HG03460 (cell line): ENCODE measurements at regions not wholly inside any gene's neighbourhood (a gene's known extent, or its start where the extent isn't known, plus 50 kb on each side); places are given as distances from the start of the nearest gene placed in this dataset.

Experiments used
- ATAC-seq: cut with Tn5 transposase; IDR thresholded peaks from one replicate; pipeline ENCODE4 v1.9.1; 2021; ENCODE audit not compliant: unreplicated experiment

- no peak for ATAC-seq
These were observed 224.3 kb upstream of the MAP3K1 start for GRCh38 chr5:56591081-56591480.

GRCh38 chr5:56589481-56589860 lies 225.9 kb upstream of the MAP3K1 start:
- ATAC-seq: no peak

GRCh38 chr5:56588636-56589480 lies 226.5 kb upstream of the MAP3K1 start:
- ATAC-seq: peak; percentile 99

GRCh38 chr5:56588131-56588487 lies 227.2 kb upstream of the MAP3K1 start:
- no peak for ATAC-seq

- no peak for ATAC-seq
These were observed 227.8 kb upstream of the MAP3K1 start for GRCh38 chr5:56587381-56588130.

GRCh38 chr5:56585999-56586691 lies 229.2 kb upstream of the MAP3K1 start:
- no peak for ATAC-seq

GRCh38 chr5:56585461-56585860 lies 229.9 kb upstream of the MAP3K1 start:
- no peak for ATAC-seq

GRCh38 chr5:56581426-56581825 lies 233.9 kb upstream of the MAP3K1 start:
- no peak for ATAC-seq

- ATAC-seq: no peak
These were observed 234.5 kb upstream of the MAP3K1 start for GRCh38 chr5:56580864-56581263.

- no peak for ATAC-seq
These were observed 239.5 kb upstream of the MAP3K1 start for GRCh38 chr5:56575821-56576220.

GRCh38 chr5:56574778-56575177 lies 240.6 kb upstream of the MAP3K1 start:
- no peak for ATAC-seq

- ATAC-seq: no peak
These were observed 245.8 kb upstream of the MAP3K1 start for GRCh38 chr5:56569566-56569965.

- no peak for ATAC-seq
These were observed 246.3 kb upstream of the MAP3K1 start for GRCh38 chr5:56569076-56569475.

GRCh38 chr5:56567278-56567677 lies 248.1 kb upstream of the MAP3K1 start:
- no peak for ATAC-seq

GRCh38 chr5:56566374-56567249 lies 248.7 kb upstream of the MAP3K1 start:
- no peak for ATAC-seq

- peak; percentile 79 for ATAC-seq
These were observed 249.7 kb upstream of the MAP3K1 start for GRCh38 chr5:56565644-56566043.

GRCh38 chr5:56565283-56565615 lies 250.1 kb upstream of the MAP3K1 start:
- ATAC-seq: no peak

GRCh38 chr5:56564541-56565282 lies 250.6 kb upstream of the MAP3K1 start:
- ATAC-seq: no peak

GRCh38 chr5:56561455-56561854 lies 253.9 kb upstream of the MAP3K1 start:
- no peak for ATAC-seq

GRCh38 chr5:56558131-56558745 lies 257.1 kb upstream of the MAP3K1 start:
- ATAC-seq: no peak
